Lower leg skin (tissue), 3 donors: ENCODE measurements at regions not wholly inside any gene's neighbourhood (a gene's known extent, or its start where the extent isn't known, plus 50 kb on each side); places are given as distances from the start of the nearest gene placed in this dataset.

Experiments
- POLR2A ChIP-seq, 2 donors: fragments of 450-650 bp; IDR thresholded peaks; one replicate each; pipeline ENCODE4 v1.6.1; 2016 to 2017; ENCODE audit warnings: antibody characterized with exemption in 2 of 2, mild to moderate bottlenecking in 1 of 2, moderate library complexity in 1 of 2
- TF ChIP-seq, protein P1 (sequence below), 3 donors: fragments of 450-650 bp; IDR thresholded peaks; one replicate each; pipeline ENCODE4 v1.5.1; 2016; ENCODE audit warnings: antibody characterized with exemption in 3 of 3, mild to moderate bottlenecking in 3 of 3, moderate library complexity in 2 of 3

DNA sequence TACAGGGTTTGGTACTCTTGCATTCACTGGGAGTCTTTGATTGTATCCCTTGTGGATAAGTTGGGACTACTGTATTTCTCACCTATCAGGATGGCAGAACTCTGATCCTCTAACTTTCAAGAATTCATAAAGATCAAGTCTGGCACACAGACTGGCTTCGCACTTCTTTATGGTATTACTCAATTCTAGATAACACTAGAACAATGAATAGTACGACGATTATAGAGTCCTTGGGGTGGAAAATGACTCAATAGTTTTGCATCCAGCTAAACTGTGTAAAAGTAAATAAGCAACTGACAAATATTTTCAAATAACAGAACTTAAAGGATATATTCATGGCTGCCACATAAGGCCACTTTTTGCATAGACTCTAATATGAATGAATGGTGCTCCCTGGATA lies 103.4 kb upstream of the MEX3C start:
- TF ChIP-seq, protein P1, sequence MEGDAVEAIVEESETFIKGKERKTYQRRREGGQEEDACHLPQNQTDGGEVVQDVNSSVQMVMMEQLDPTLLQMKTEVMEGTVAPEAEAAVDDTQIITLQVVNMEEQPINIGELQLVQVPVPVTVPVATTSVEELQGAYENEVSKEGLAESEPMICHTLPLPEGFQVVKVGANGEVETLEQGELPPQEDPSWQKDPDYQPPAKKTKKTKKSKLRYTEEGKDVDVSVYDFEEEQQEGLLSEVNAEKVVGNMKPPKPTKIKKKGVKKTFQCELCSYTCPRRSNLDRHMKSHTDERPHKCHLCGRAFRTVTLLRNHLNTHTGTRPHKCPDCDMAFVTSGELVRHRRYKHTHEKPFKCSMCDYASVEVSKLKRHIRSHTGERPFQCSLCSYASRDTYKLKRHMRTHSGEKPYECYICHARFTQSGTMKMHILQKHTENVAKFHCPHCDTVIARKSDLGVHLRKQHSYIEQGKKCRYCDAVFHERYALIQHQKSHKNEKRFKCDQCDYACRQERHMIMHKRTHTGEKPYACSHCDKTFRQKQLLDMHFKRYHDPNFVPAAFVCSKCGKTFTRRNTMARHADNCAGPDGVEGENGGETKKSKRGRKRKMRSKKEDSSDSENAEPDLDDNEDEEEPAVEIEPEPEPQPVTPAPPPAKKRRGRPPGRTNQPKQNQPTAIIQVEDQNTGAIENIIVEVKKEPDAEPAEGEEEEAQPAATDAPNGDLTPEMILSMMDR (IDR thresholded peaks at IDR 0.05), result no peak
- no peak for TF ChIP-seq POLR2A (IDR thresholded peaks at IDR 0.05)
